Thoracic aorta (tissue), 2 donors: ENCODE measurements at regions not wholly inside any gene's neighbourhood (a gene's known extent, or its start where the extent isn't known, plus 50 kb on each side); places are given as distances from the start of the nearest gene placed in this dataset.

Experiments
- ATAC-seq: fragments of 150-250 bp; one replicate; pipeline ENCODE4 v1.8.0; 2017; ENCODE audit warnings: low read depth; ENCODE audit not compliant: insufficient number of reproducible peaks, low FRiP score
- DNase-seq: peaks from one replicate; pipeline ENCODE4 v3.0.0-alpha.2; 2020; ENCODE audit warnings: low spot score
- H3K27ac ChIP-seq, 2 donors: fragments of 200-600 bp; sonication (generic); 1 replicate in 1 of 2; 2 replicates in 1 of 2; pipeline ENCODE4 v1.5.1; 2016; ENCODE audit warnings: mild to moderate bottlenecking in 2 of 2, moderate library complexity in 2 of 2
- H3K27me3 ChIP-seq: fragments of 200-600 bp; sonication (generic); replicated peaks from 2 replicates; pipeline ENCODE4 v1.6.0; 2016; ENCODE audit warnings: mild to moderate bottlenecking; ENCODE audit not compliant: insufficient read depth
- H3K36me3 ChIP-seq: fragments of 200-600 bp; sonication (generic); one replicate; pipeline ENCODE4 v1.5.1; 2016
- H3K4me1 ChIP-seq, 2 donors: fragments of 200-600 bp; sonication (generic); 1 replicate in 1 of 2; 2 replicates in 1 of 2; pipeline versions ENCODE4 v1.5.1 to v1.6.0; 2016; ENCODE audit warnings: low read depth in 2 of 2, mild to moderate bottlenecking in 1 of 2; ENCODE audit not compliant: control insufficient read depth in 1 of 2
- H3K4me3 ChIP-seq: fragments of 200-600 bp; sonication (generic); 2 replicates; pipeline ENCODE4 v1.5.1; 2016; ENCODE audit warnings: mild to moderate bottlenecking
- H3K9me3 ChIP-seq: fragments of 200-600 bp; sonication (generic); 2 replicates; pipeline ENCODE4 v1.5.1; 2016
- TF ChIP-seq, protein P1 (sequence below): fragments of 200-600 bp; sonication (generic); IDR thresholded peaks from one replicate; pipeline ENCODE4 v1.5.1; 2019; ENCODE audit warnings: antibody characterized with exemption

GRCh38 chr10:91021901-91022300, 101.0 kb upstream of the ANKRD1 start:
- ATAC-seq (no peak), DNase-seq (no peak)
- Histone ChIP-seq H3K4me1 (peaks cover 14 to 33% of the 10 kb centered on the region in 2 donors), H3K27me3 (no peaks in the 10 kb centered on the region), H3K27ac (no peak overlapping the region), H3K9me3 (no peaks in the 10 kb centered on the region), H3K4me3 (no peak overlapping the region), H3K36me3 (no peaks in the 10 kb centered on the region)
- TF ChIP-seq, protein P1, sequence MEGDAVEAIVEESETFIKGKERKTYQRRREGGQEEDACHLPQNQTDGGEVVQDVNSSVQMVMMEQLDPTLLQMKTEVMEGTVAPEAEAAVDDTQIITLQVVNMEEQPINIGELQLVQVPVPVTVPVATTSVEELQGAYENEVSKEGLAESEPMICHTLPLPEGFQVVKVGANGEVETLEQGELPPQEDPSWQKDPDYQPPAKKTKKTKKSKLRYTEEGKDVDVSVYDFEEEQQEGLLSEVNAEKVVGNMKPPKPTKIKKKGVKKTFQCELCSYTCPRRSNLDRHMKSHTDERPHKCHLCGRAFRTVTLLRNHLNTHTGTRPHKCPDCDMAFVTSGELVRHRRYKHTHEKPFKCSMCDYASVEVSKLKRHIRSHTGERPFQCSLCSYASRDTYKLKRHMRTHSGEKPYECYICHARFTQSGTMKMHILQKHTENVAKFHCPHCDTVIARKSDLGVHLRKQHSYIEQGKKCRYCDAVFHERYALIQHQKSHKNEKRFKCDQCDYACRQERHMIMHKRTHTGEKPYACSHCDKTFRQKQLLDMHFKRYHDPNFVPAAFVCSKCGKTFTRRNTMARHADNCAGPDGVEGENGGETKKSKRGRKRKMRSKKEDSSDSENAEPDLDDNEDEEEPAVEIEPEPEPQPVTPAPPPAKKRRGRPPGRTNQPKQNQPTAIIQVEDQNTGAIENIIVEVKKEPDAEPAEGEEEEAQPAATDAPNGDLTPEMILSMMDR = no peak

GRCh38 chr10:91022390-91022789, 101.5 kb upstream of the ANKRD1 start:
- DNase-seq (no peak), ATAC-seq (no peak)
- H3K27ac ChIP-seq = peak overlapping the region; percentile 36 to 43
- no peaks in the 10 kb centered on the region for H3K27me3 ChIP-seq
- H3K36me3 ChIP-seq = no peaks in the 10 kb centered on the region
- no peak overlapping the region for H3K4me3 ChIP-seq
- H3K4me1 ChIP-seq = peaks cover 14 to 33% of the 10 kb centered on the region in 2 donors
- TF ChIP-seq, protein P1 = no peak
- no peaks in the 10 kb centered on the region for H3K9me3 ChIP-seq

DNA sequence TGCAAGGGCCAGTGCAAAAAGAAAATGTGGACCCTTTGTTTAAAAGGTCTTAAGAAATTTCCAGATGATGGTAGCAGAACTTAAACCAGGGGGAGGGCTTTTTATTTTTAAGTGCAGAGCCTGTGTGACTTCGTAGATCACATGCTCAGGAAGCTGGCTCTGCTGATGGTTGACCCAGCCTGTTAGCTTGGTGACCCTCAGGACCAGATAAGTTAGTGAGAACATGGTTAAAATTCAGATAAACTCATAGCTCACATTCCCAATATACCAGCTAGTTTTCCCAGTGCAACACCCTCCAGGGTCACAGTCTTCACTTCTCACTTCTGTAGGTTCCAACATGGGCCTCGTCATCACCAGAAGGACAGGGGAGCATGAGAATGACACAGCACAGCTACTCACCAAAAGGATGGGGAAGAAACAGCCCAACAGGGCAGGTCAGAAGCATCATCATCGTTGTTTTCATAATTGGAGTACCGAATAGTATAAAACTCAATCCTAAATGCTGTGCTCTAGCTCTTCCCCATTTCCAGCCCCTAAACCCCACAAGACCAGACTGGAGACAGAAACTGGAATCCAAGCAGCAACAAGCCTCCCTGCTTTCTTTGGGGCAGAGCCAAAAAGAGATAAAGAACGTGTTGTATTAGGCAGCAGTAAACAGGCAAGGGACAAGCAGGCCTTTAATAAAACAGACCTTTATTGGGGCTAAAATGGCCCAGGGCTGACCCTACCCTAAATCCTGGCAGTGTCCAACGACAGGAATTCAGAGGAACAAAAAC, 102.2 kb upstream of the ANKRD1 start:
- Histone ChIP-seq H3K9me3 (no peaks in the 10 kb centered on the region), H3K27ac (peak overlapping the region; percentile 36 to 43), H3K4me1 (peaks cover 14 to 33% of the 10 kb centered on the region in 2 donors), H3K4me3 (no peak overlapping the region), H3K27me3 (no peaks in the 10 kb centered on the region), H3K36me3 (no peaks in the 10 kb centered on the region)
- ATAC-seq (no peak), DNase-seq (no peak)
- TF ChIP-seq, protein P1 = no peak

DNA sequence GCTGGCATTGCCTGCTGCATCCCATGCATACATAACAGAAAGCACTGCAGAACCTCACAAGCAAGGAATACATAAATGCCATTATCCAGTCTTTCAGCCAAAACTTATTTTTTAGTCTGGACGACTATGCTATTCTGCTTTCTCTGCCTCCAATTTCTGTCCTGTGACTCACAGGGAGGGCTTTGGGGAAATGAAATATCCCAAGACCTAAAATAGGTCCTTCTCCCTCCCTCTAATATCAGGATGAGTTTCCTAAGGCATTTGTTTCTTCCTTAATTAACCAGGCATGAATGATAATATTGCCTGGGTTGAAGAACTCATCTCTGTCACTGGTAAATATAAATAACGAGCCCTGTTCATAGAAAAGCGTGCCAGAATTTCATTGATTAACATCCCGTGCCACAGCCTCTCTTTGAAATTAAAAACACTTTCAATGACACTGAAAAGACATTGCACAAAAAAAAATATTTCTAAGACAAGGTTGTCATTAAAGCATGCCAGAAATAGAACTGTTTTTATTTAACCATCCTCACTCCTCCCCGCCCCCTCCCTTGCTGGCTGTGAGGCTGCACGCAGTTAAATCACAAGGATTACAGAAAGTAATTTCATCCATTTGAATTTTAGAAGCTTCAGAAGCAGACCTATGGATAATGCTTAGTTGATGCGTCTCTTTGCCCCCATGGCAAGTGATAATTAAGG, 103.0 kb upstream of the ANKRD1 start:
- H3K36me3 ChIP-seq = no peaks in the 10 kb centered on the region
- H3K9me3 ChIP-seq = no peaks in the 10 kb centered on the region
- ATAC-seq = no peak
- peaks cover 14 to 33% of the 10 kb centered on the region in 2 donors for H3K4me1 ChIP-seq
- DNase-seq = no peak
- TF ChIP-seq, protein P1 = no peak
- no peaks in the 10 kb centered on the region for H3K27me3 ChIP-seq
- H3K4me3 ChIP-seq = no peak overlapping the region
- H3K27ac ChIP-seq = peak overlapping the region; percentile 36 to 43

DNA sequence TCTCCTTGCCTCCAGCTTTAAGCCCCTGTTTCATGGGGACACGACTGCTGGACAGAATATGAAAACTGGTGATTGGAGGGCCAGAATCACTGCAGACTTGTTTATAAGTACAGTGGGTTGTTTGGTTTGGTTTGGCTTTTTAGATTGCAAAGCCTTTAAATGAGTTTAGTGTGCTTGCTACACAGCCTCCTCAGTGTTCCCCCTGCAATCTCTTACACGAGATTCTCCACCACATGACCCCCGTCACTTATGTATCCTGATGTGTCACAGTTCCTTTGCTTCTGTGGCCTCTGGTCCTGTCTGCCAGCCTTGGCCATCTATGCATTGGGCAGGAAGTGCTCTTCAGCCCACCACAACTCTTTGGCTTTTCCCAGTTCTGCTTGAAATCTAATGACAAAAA, 103.7 kb upstream of the ANKRD1 start:
- H3K36me3 ChIP-seq = no peaks in the 10 kb centered on the region
- TF ChIP-seq, protein P1 = no peak
- peaks cover 14 to 33% of the 10 kb centered on the region in 2 donors for H3K4me1 ChIP-seq
- H3K27ac ChIP-seq = no peak overlapping the region
- no peak overlapping the region for H3K4me3 ChIP-seq
- DNase-seq (no peak), ATAC-seq (no peak)
- no peaks in the 10 kb centered on the region for H3K9me3 ChIP-seq
- no peaks in the 10 kb centered on the region for H3K27me3 ChIP-seq
